ENCODE measurements at regions not wholly inside any gene's neighbourhood (a gene's known extent, or its start where the extent isn't known, plus 50 kb on each side); places are given as distances from the start of the nearest gene placed in this dataset.

GRCh38 chr6:15987569-15987968 lies 141.3 kb upstream of the MYLIP start:
- TF ChIP-seq ZNF501 (tag by site-specific recombination; IDR thresholded peaks at IDR 0.05) (no peak), SETDB1 (IDR thresholded peaks at IDR 0.05; ENCODE audit: insufficient read length, low read length) (no peak), ZNF174 (tag by site-specific recombination; IDR thresholded peaks at IDR 0.05) (no peak), ZBTB7A (tag by site-specific recombination; IDR thresholded peaks at IDR 0.05; ENCODE audit: low read depth) (no peak), ZNF785 (tag by site-specific recombination; IDR thresholded peaks at IDR 0.05) (no peak), ZNF639 (tag by site-specific recombination; IDR thresholded peaks at IDR 0.05) (no peak), HIC1 (tag by site-specific recombination; IDR thresholded peaks at IDR 0.05) (no peak)
- TF ChIP-seq, protein P1, sequence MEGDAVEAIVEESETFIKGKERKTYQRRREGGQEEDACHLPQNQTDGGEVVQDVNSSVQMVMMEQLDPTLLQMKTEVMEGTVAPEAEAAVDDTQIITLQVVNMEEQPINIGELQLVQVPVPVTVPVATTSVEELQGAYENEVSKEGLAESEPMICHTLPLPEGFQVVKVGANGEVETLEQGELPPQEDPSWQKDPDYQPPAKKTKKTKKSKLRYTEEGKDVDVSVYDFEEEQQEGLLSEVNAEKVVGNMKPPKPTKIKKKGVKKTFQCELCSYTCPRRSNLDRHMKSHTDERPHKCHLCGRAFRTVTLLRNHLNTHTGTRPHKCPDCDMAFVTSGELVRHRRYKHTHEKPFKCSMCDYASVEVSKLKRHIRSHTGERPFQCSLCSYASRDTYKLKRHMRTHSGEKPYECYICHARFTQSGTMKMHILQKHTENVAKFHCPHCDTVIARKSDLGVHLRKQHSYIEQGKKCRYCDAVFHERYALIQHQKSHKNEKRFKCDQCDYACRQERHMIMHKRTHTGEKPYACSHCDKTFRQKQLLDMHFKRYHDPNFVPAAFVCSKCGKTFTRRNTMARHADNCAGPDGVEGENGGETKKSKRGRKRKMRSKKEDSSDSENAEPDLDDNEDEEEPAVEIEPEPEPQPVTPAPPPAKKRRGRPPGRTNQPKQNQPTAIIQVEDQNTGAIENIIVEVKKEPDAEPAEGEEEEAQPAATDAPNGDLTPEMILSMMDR (tag by site-specific recombination; IDR thresholded peaks at IDR 0.05) = no peak
